Ishikawa (cell line): ENCODE measurements at regions not wholly inside any gene's neighbourhood (a gene's known extent, or its start where the extent isn't known, plus 50 kb on each side); places are given as distances from the start of the nearest gene placed in this dataset.

Experiments used
- CEBPB ChIP-seq: IDR thresholded peaks from 2 replicates; pipeline ENCODE4 v1.6.1; 2012
- CREB1 ChIP-seq: IDR thresholded peaks from 2 replicates; pipeline ENCODE4 v1.6.1; 2012; ENCODE audit warnings: low read depth
- EGR1 ChIP-seq: IDR thresholded peaks from 2 replicates; pipeline ENCODE4 v1.6.1; 2012
- EP300 ChIP-seq: IDR thresholded peaks from 2 replicates; pipeline ENCODE4 v1.6.1; 2012; ENCODE audit warnings: borderline replicate concordance
- FOXM1 ChIP-seq: IDR thresholded peaks from 2 replicates; pipeline ENCODE4 v1.6.1; 2012; ENCODE audit warnings: low read depth, borderline replicate concordance
- NFIC ChIP-seq: IDR thresholded peaks from 2 replicates; pipeline ENCODE4 v1.6.1; 2012
- RAD21 ChIP-seq: IDR thresholded peaks from 2 replicates; pipeline ENCODE4 v1.6.1; 2012; ENCODE audit warnings: low read depth
- REST ChIP-seq: IDR thresholded peaks from 2 replicates; pipeline ENCODE4 v1.6.1; 2012; ENCODE audit warnings: low read depth, mild to moderate bottlenecking
- TAF1 ChIP-seq: IDR thresholded peaks from 2 replicates; pipeline ENCODE4 v1.6.1; 2012; ENCODE audit warnings: low read depth, mild to moderate bottlenecking
- TCF12 ChIP-seq: IDR thresholded peaks from 2 replicates; pipeline ENCODE4 v1.6.1; 2012; ENCODE audit warnings: low read depth
- TEAD4 ChIP-seq: IDR thresholded peaks from 2 replicates; pipeline ENCODE4 v1.6.1; 2012
- YY1 ChIP-seq: IDR thresholded peaks from 2 replicates; pipeline ENCODE4 v1.6.1; 2012; ENCODE audit warnings: low read depth
- ZBTB7A ChIP-seq: IDR thresholded peaks from 2 replicates; pipeline ENCODE4 v1.6.1; 2012; ENCODE audit warnings: low read depth
- TF ChIP-seq, protein P1 (sequence below): IDR thresholded peaks from 2 replicates; pipeline ENCODE4 v1.6.1; 2012
- TF ChIP-seq, protein P2 (sequence below): IDR thresholded peaks from 2 replicates; pipeline ENCODE4 v1.6.1; 2012

DNA sequence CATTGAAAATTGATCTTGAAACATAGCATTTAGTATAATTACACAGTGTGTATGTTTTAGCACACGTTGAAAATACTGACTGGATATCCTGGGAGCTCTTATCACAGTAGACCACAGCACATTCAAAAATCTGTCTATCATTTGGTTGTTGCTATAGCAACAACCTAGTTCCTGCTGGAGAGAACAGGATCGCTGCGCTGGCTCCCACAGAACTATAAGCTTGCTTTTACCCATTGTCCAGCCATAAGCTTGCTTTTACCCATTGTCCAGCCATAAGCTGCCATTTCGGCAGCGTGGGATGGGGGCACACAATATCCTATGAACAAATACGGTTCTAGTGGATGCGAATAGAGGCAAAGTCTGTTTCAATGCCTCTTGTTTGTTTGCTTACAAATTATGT lies 70.4 kb upstream of the ST6GAL2 start:
- TF ChIP-seq NFIC, result no peak
- TF ChIP-seq, protein P1, sequence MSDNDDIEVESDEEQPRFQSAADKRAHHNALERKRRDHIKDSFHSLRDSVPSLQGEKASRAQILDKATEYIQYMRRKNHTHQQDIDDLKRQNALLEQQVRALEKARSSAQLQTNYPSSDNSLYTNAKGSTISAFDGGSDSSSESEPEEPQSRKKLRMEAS, result no peak
- TF ChIP-seq YY1, result no peak
- TF ChIP-seq, protein P2, sequence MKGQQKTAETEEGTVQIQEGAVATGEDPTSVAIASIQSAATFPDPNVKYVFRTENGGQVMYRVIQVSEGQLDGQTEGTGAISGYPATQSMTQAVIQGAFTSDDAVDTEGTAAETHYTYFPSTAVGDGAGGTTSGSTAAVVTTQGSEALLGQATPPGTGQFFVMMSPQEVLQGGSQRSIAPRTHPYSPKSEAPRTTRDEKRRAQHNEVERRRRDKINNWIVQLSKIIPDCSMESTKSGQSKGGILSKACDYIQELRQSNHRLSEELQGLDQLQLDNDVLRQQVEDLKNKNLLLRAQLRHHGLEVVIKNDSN, result no peak
- TF ChIP-seq RAD21, result no peak
- no peak for TF ChIP-seq TAF1
- TF ChIP-seq CREB1, result no peak
- no peak for TF ChIP-seq ZBTB7A
- TF ChIP-seq FOXM1, result no peak
- no peak for TF ChIP-seq TEAD4
- no peak for TF ChIP-seq REST
- no peak for TF ChIP-seq CEBPB
- no peak for TF ChIP-seq EGR1
- TF ChIP-seq EP300, result no peak
- TF ChIP-seq TCF12, result no peak

DNA sequence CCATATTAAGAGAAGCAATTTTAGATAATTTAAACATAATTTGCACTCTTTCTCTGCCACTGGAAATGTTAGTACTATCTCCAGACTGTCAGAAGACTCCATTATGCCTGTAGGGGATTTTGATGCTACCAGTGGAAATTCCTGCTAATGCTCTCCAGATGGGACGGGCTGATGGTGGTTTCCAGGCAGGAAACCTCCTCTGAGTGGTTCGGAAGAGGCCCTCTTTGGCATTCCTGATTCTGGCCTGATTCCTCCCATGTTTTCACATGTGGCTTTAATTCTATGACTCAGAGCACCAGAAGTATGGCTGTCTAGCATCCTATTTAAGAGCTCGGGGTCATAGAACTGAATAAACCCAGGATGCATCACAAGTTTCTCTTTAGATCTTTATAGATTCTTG lies 70.9 kb upstream of the ST6GAL2 start:
- TF ChIP-seq, protein P2, result no peak
- TF ChIP-seq TAF1, result no peak
- no peak for TF ChIP-seq CREB1
- TF ChIP-seq EGR1, result no peak
- no peak for TF ChIP-seq REST
- TF ChIP-seq ZBTB7A, result no peak
- TF ChIP-seq FOXM1, result no peak
- TF ChIP-seq CEBPB, result no peak
- TF ChIP-seq RAD21, result no peak
- no peak for TF ChIP-seq TEAD4
- TF ChIP-seq YY1, result no peak
- no peak for TF ChIP-seq TCF12
- no peak for TF ChIP-seq EP300
- TF ChIP-seq NFIC, result no peak
- TF ChIP-seq, protein P1, result no peak

- TF ChIP-seq NFIC (no peak), ZBTB7A (no peak), CEBPB (no peak), YY1 (no peak), TEAD4 (no peak), RAD21 (no peak), EGR1 (no peak), EP300 (no peak), TAF1 (no peak), CREB1 (no peak), FOXM1 (no peak), REST (no peak), TCF12 (no peak)
- TF ChIP-seq, protein P2, result no peak
- TF ChIP-seq, protein P1, result no peak
Observed at GRCh38 chr2:106959975-106960682, 74.2 kb upstream of the ST6GAL2 start.
